A549 (cell line): ENCODE measurements at regions not wholly inside any gene's neighbourhood (a gene's known extent, or its start where the extent isn't known, plus 50 kb on each side); places are given as distances from the start of the nearest gene placed in this dataset.

Experiments used
- ATAC-seq, 2 experiments: fragments of 200-7000 bp in 1 of 2; fragments of >200 bp in 1 of 2; cut with Nextera tagmentation in 1 of 2; cut with Tn5 transposase in 1 of 2; 3 replicates each; pipeline versions ENCODE4 v1.8.0 to v1.9.1; 2018 to 2020; ENCODE audit warnings: mild to moderate bottlenecking in 1 of 2, moderate library complexity in 1 of 2
- CTCF ChIA-PET: fragments of 300-600 bp; sonication (Branson Sonifier 250); formaldehyde crosslinking; extraction: SDS; loops from one replicate; lab custom pipeline; 2021; ENCODE audit warnings: antibody characterized with exemption, inconsistent platforms; lab: Yijun Ruan, JAX
- POLR2A ChIA-PET: fragments of 350-600 bp; formaldehyde crosslinking; extraction: SDS; loops from one replicate; lab custom pipeline; 2021; ENCODE audit warnings: antibody characterized with exemption, inconsistent platforms; lab: Yijun Ruan, JAX
- DNase-seq, 2 experiments: peaks; one replicate each; pipeline versions ENCODE4 v3.0.0 to v3.0.0-alpha.2; 2011 to 2016; ENCODE audit warnings: low read depth in 1 of 2, low spot score in 1 of 2
- FAIRE-seq: peaks from 2 replicates; lab custom pipeline; 2011; peaks lifted over from hg19 to GRCh38; lab: Jason Lieb, UNC
- H3K27ac ChIP-seq, 2 experiments: fragments of >200 bp; sonication (Bioruptor Twin); formaldehyde crosslinking; 3 replicates each; pipeline ENCODE4 v1.5.1; 2016 to 2017
- H3K4me1 ChIP-seq: fragments of >200 bp; sonication (Bioruptor Twin); formaldehyde crosslinking; 3 replicates; pipeline ENCODE4 v1.6.1; 2016
- H3K4me2 ChIP-seq: fragments of >200 bp; sonication (Bioruptor Twin); formaldehyde crosslinking; 3 replicates; pipeline ENCODE4 v1.6.1; 2016
- H3K4me3 ChIP-seq: fragments of >200 bp; sonication (Bioruptor Twin); formaldehyde crosslinking; 3 replicates; pipeline ENCODE4 v1.5.1; 2016
- H3K9me3 ChIP-seq: fragments of >200 bp; sonication (Bioruptor Twin); formaldehyde crosslinking; 3 replicates; pipeline ENCODE4 v1.6.1; 2016
- BHLHE40 ChIP-seq: IDR thresholded peaks from 2 replicates; pipeline ENCODE4 v1.6.1; 2012; ENCODE audit warnings: low read depth, low read length, inconsistent platforms
- CBX2 ChIP-seq: fragments of 200-600 bp; sonication (generic); IDR thresholded peaks from 2 replicates; pipeline ENCODE4 v1.6.1; 2016; ENCODE audit warnings: low read depth, mild to moderate bottlenecking, borderline replicate concordance
- CBX8 ChIP-seq: fragments of 200-600 bp; sonication (generic); IDR thresholded peaks from 2 replicates; pipeline ENCODE4 v1.6.1; 2016
- CHD2 ChIP-seq: fragments of 150-350 bp; IDR thresholded peaks from 2 replicates; pipeline ENCODE4 v1.6.1; 2014; ENCODE audit warnings: low read length; ENCODE audit not compliant: partially characterized antibody
- EHF ChIP-seq: fragments of 250-450 bp; sonication (Bioruptor Pico); IDR thresholded peaks from 2 replicates; pipeline ENCODE4 v1.5.0; 2020; ENCODE audit warnings: mild to moderate bottlenecking
- EP300 ChIP-seq, 2 experiments: fragments of >200 bp; sonication (Bioruptor Twin); formaldehyde crosslinking; IDR thresholded peaks; 2 replicates in 1 of 2; 3 replicates in 1 of 2; pipeline ENCODE4 v1.6.1; 2016 to 2017
- FOSB ChIP-seq: fragments of 250-450 bp; sonication (Bioruptor Pico); IDR thresholded peaks from 2 replicates; pipeline ENCODE4 v1.5.0; 2020; ENCODE audit warnings: mild to moderate bottlenecking, moderate library complexity
- FOSL2 ChIP-seq, 2 experiments: fragments of 450-650 bp in 1 of 2; fragments of >200 bp in 1 of 2; sonication (Bioruptor Twin) in 1 of 2; formaldehyde crosslinking; IDR thresholded peaks; 2 replicates each; pipeline versions ENCODE4 v1.5.0 to v1.6.1; 2016 to 2020; ENCODE audit warnings: mild to moderate bottlenecking in 1 of 2, moderate library complexity in 1 of 2
- GATA3 ChIP-seq: IDR thresholded peaks from 2 replicates; pipeline ENCODE4 v1.6.1; 2012; ENCODE audit warnings: borderline replicate concordance
- HOXA7 ChIP-seq: fragments of 250-450 bp; sonication (Bioruptor Pico); IDR thresholded peaks from 2 replicates; pipeline ENCODE4 v1.5.0; 2020; ENCODE audit warnings: mild to moderate bottlenecking, moderate library complexity
- HOXB13 ChIP-seq: fragments of 250-450 bp; sonication (Bioruptor Pico); IDR thresholded peaks from 2 replicates; pipeline ENCODE4 v1.5.0; 2020; ENCODE audit warnings: low read depth, mild to moderate bottlenecking, moderate library complexity
- JUN ChIP-seq, 2 experiments: fragments of >200 bp; sonication (Bioruptor Twin); formaldehyde crosslinking; IDR thresholded peaks; 2 replicates in 1 of 2; 3 replicates in 1 of 2; pipeline ENCODE4 v1.6.1; 2016 to 2017
- JUNB ChIP-seq: fragments of >200 bp; sonication (Bioruptor Twin); formaldehyde crosslinking; IDR thresholded peaks from 2 replicates; pipeline ENCODE4 v1.6.1; 2016
- KDM5A ChIP-seq: fragments of 200-600 bp; sonication (generic); IDR thresholded peaks from 2 replicates; pipeline ENCODE4 v1.6.1; 2016; ENCODE audit warnings: antibody characterized with exemption, mild to moderate bottlenecking
- MAZ ChIP-seq: fragments of 150-350 bp; IDR thresholded peaks from 2 replicates; pipeline ENCODE4 v1.6.1; 2014; ENCODE audit warnings: antibody characterized with exemption, low read depth, low read length, borderline replicate concordance
- MYC ChIP-seq: IDR thresholded peaks from 2 replicates; pipeline ENCODE4 v1.6.1; 2012; ENCODE audit warnings: mild to moderate bottlenecking, inconsistent platforms, low read length, improper control_type of control experiment, borderline replicate concordance
- POLR2AphosphoS2 ChIP-seq: conservative IDR thresholded peaks from 2 replicates; pipeline ENCODE4 v1.6.1; 2012; ENCODE audit warnings: low read length, improper control_type of control experiment, inconsistent platforms
- RAD21 ChIP-seq, 2 experiments: fragments of >200 bp in 1 of 2; sonication (Bioruptor Twin) in 1 of 2; formaldehyde crosslinking in 1 of 2; IDR thresholded peaks in 1 of 2; conservative IDR thresholded peaks in 1 of 2; 2 replicates in 1 of 2; 3 replicates in 1 of 2; pipeline ENCODE4 v1.6.1; 2012 to 2018; ENCODE audit warnings: inconsistent platforms in 1 of 2
- RARB ChIP-seq: fragments of 250-450 bp; sonication (Bioruptor Pico); IDR thresholded peaks from 2 replicates; pipeline ENCODE4 v1.8.0; 2021; ENCODE audit warnings: mild to moderate bottlenecking, moderate library complexity
- RCOR1 ChIP-seq: fragments of 150-350 bp; IDR thresholded peaks from 2 replicates; pipeline ENCODE4 v1.6.1; 2014; ENCODE audit warnings: antibody characterized with exemption, low read length, low read depth
- RNF2 ChIP-seq: fragments of 200-600 bp; sonication (generic); IDR thresholded peaks from 2 replicates; pipeline ENCODE4 v1.6.1; 2016; ENCODE audit warnings: low read depth, mild to moderate bottlenecking, antibody characterized with exemption, moderate library complexity, borderline replicate concordance
- TFCP2L1 ChIP-seq: fragments of 250-450 bp; sonication (Bioruptor Pico); IDR thresholded peaks from 2 replicates; pipeline ENCODE4 v1.5.0; 2021; ENCODE audit warnings: mild to moderate bottlenecking
- ZFP36 ChIP-seq: fragments of 450-650 bp; IDR thresholded peaks from 2 replicates; pipeline ENCODE4 v1.6.1; 2014; ENCODE audit warnings: borderline replicate concordance; ENCODE audit not compliant: partially characterized antibody
- ZNF302 ChIP-seq: fragments of 250-450 bp; sonication (Bioruptor Pico); IDR thresholded peaks from 2 replicates; pipeline ENCODE4 v1.9.0; 2021; ENCODE audit warnings: inconsistent platforms, mild to moderate bottlenecking, moderate library complexity
- WGBS: methylation state at CpG from one replicate; pipeline ENCODE4 v1.1.6; 2017; ENCODE audit errors: missing lambda C conversion rate; 5-methylcytosine and 5-hydroxymethylcytosine counted together
- TF ChIP-seq, protein P1 (sequence below): fragments of >200 bp; sonication (Bioruptor Twin); formaldehyde crosslinking; IDR thresholded peaks from 3 replicates; pipeline ENCODE4 v1.6.1; 2016
- TF ChIP-seq, protein P2 (sequence below): fragments of >200 bp; sonication (Bioruptor Twin); formaldehyde crosslinking; IDR thresholded peaks from 2 replicates; pipeline ENCODE4 v1.6.1; 2016
- TF ChIP-seq, protein P3 (sequence below): fragments of >200 bp; sonication (Bioruptor Twin); formaldehyde crosslinking; IDR thresholded peaks from 3 replicates; pipeline ENCODE4 v1.5.1; 2016
- TF ChIP-seq, protein P4 (sequence below): fragments of 250-450 bp; sonication (Bioruptor Pico); IDR thresholded peaks from 2 replicates; pipeline ENCODE4 v1.5.0; 2021; ENCODE audit warnings: mild to moderate bottlenecking, moderate library complexity, borderline replicate concordance
- TF ChIP-seq, protein P5 (sequence below): fragments of 450-650 bp; IDR thresholded peaks from 2 replicates; pipeline ENCODE4 v1.6.1; 2014; ENCODE audit warnings: antibody characterized with exemption

DNA sequence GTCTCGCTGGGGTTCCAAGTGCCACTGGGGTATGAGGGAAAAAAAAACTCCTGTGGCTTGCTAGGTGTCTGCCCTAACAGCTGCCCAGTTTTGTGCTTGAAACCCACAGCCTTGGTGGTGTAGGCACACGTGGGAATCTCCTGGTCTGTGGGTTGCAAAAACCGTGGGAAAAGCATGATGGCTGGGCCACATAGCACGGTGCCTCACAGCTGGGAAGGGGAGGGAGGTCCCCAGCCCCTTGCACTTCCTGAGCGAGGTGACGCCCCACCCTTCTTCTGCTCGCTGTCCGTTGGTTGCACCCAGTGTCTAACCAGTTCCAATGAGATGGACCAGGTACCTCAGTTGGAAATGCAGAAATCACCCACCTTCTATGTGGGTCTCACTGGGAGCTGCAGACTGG, 144.3 kb downstream of the KBTBD8 start:
- WGBS, result 53% methylated on average over 3 of the region's 8 CpGs
- Histone ChIP-seq H3K4me1 (no peaks in the 10 kb centered on the region), H3K27ac (no peak overlapping the region), H3K4me3 (no peak overlapping the region), H3K4me2 (no peak overlapping the region), H3K9me3 (no peaks in the 10 kb centered on the region)
- CTCF ChIA-PET, result interaction anchor here (1.6 kb wide), 1 partner anchor 29 kb away, joined by 4 read pairs; no protein-coding TSS in a partner anchor
- FAIRE-seq, result no peak
- POLR2A ChIA-PET, result no interaction called here
- TF ChIP-seq TFCP2L1 (no peak), CBX8 (no peak), ZNF302 (CRISPR knock-in tag) (no peak), HOXB13 (CRISPR knock-in tag) (no peak), POLR2AphosphoS2 (no peak), RAD21 (conservative IDR thresholded peaks at IDR 0.05 in 1 of 2, IDR thresholded peaks at IDR 0.05 in 1 of 2) (no peak), CHD2 (no peak), EP300 (IDR thresholded peaks at IDR 0.05) (no peak), FOSB (CRISPR knock-in tag) (no peak), GATA3 (no peak), RARB (CRISPR knock-in tag) (no peak), CBX2 (no peak), RNF2 (no peak)
- TF ChIP-seq, protein P1, sequence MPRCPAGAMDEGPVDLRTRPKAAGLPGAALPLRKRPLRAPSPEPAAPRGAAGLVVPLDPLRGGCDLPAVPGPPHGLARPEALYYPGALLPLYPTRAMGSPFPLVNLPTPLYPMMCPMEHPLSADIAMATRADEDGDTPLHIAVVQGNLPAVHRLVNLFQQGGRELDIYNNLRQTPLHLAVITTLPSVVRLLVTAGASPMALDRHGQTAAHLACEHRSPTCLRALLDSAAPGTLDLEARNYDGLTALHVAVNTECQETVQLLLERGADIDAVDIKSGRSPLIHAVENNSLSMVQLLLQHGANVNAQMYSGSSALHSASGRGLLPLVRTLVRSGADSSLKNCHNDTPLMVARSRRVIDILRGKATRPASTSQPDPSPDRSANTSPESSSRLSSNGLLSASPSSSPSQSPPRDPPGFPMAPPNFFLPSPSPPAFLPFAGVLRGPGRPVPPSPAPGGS, result no peak
- TF ChIP-seq, protein P2, sequence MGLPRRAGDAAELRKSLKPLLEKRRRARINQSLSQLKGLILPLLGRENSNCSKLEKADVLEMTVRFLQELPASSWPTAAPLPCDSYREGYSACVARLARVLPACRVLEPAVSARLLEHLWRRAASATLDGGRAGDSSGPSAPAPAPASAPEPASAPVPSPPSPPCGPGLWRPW, result no peak
- TF ChIP-seq, protein P3, sequence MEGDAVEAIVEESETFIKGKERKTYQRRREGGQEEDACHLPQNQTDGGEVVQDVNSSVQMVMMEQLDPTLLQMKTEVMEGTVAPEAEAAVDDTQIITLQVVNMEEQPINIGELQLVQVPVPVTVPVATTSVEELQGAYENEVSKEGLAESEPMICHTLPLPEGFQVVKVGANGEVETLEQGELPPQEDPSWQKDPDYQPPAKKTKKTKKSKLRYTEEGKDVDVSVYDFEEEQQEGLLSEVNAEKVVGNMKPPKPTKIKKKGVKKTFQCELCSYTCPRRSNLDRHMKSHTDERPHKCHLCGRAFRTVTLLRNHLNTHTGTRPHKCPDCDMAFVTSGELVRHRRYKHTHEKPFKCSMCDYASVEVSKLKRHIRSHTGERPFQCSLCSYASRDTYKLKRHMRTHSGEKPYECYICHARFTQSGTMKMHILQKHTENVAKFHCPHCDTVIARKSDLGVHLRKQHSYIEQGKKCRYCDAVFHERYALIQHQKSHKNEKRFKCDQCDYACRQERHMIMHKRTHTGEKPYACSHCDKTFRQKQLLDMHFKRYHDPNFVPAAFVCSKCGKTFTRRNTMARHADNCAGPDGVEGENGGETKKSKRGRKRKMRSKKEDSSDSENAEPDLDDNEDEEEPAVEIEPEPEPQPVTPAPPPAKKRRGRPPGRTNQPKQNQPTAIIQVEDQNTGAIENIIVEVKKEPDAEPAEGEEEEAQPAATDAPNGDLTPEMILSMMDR, result no peak
- DNase-seq, result no peak
- no peak for ATAC-seq

DNA sequence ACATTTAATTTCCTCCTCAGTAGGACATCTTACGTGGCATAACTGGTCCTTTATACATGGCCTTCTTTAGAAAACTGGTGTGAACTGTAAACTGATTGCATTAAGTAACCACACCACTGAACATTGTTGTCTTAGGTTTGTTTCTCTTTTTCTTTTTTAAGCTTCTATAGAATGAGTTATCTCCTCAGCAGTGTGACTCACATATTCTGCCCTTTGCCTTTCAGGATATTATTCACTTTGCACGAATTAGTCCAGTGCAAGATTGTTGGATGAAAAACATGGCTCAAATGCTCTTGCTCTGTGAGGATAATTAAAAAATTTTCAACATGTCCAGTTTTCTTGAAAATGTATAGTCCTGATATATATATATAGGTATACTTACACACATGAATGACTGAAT, 147.6 kb downstream of the KBTBD8 start:
- FAIRE-seq, result no peak
- TF ChIP-seq RAD21 (conservative IDR thresholded peaks at IDR 0.05 in 1 of 2, IDR thresholded peaks at IDR 0.05 in 1 of 2), result no peak
- TF ChIP-seq EHF, result no peak
- TF ChIP-seq JUNB, result no peak
- no peak for TF ChIP-seq JUN (IDR thresholded peaks at IDR 0.05)
- no peak for TF ChIP-seq TFCP2L1
- no peak for TF ChIP-seq BHLHE40
- TF ChIP-seq FOSL2 (IDR thresholded peaks at IDR 0.05), result no peak
- no peak for TF ChIP-seq FOSL2 (CRISPR knock-in tag; IDR thresholded peaks at IDR 0.05)
- no peak for TF ChIP-seq MYC
- TF ChIP-seq RCOR1, result no peak
- TF ChIP-seq HOXA7, result no peak
- TF ChIP-seq, protein P4, sequence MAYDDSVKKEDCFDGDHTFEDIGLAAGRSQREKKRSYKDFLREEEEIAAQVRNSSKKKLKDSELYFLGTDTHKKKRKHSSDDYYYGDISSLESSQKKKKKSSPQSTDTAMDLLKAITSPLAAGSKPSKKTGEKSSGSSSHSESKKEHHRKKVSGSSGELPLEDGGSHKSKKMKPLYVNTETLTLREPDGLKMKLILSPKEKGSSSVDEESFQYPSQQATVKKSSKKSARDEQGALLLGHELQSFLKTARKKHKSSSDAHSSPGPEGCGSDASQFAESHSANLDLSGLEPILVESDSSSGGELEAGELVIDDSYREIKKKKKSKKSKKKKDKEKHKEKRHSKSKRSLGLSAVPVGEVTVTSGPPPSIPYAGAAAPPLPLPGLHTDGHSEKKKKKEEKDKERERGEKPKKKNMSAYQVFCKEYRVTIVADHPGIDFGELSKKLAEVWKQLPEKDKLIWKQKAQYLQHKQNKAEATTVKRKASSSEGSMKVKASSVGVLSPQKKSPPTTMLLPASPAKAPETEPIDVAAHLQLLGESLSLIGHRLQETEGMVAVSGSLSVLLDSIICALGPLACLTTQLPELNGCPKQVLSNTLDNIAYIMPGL (CRISPR knock-in tag), result no peak
- TF ChIP-seq, protein P5, sequence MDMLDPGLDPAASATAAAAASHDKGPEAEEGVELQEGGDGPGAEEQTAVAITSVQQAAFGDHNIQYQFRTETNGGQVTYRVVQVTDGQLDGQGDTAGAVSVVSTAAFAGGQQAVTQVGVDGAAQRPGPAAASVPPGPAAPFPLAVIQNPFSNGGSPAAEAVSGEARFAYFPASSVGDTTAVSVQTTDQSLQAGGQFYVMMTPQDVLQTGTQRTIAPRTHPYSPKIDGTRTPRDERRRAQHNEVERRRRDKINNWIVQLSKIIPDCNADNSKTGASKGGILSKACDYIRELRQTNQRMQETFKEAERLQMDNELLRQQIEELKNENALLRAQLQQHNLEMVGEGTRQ, result no peak
- no peak for TF ChIP-seq ZFP36
- no peak for TF ChIP-seq KDM5A
- TF ChIP-seq MAZ, result no peak
- no peak for TF ChIP-seq RARB (CRISPR knock-in tag)
- no peak for TF ChIP-seq POLR2AphosphoS2
- TF ChIP-seq, all 56 proteins: peak for 0
- Histone ChIP-seq H3K4me2 (no peak overlapping the region), H3K9me3 (no peaks in the 10 kb centered on the region), H3K27ac (no peak overlapping the region), H3K4me1 (no peaks in the 10 kb centered on the region), H3K4me3 (no peak overlapping the region)
- ATAC-seq (no peak), DNase-seq (no peak)
- POLR2A ChIA-PET, result no interaction called here
- CTCF ChIA-PET, result no interaction called here
- WGBS, result 4% methylated on average over 2 of the region's 2 CpGs
